OCI-LY1 (cell line): ENCODE measurements at regions not wholly inside any gene's neighbourhood (a gene's known extent, or its start where the extent isn't known, plus 50 kb on each side); places are given as distances from the start of the nearest gene placed in this dataset.

Source experiments
- H2AFZ ChIP-seq: fragments of 200-600 bp; sonication (generic), shearing (Covaris generic); 2 replicates; pipeline ENCODE4 v1.6.0; 2014; ENCODE audit warnings: antibody characterized with exemption, mild to moderate bottlenecking, low read length
- H3F3A ChIP-seq: fragments of 200-600 bp; sonication (generic), shearing (Covaris generic); 2 replicates; pipeline ENCODE4 v1.6.0; 2014; ENCODE audit warnings: mild to moderate bottlenecking, antibody characterized with exemption, low read length, moderate library complexity; ENCODE audit not compliant: insufficient read depth
- H3K27ac ChIP-seq: fragments of 200-600 bp; sonication (generic); 2 replicates; pipeline ENCODE4 v1.5.1; 2014; ENCODE audit warnings: low read length, mixed run types, mild to moderate bottlenecking, low read depth; ENCODE audit not compliant: poor library complexity, severe bottlenecking
- H3K27me3 ChIP-seq: fragments of 200-600 bp; sonication (generic); 2 replicates; pipeline ENCODE4 v1.6.0; 2014; ENCODE audit warnings: antibody characterized with exemption, mild to moderate bottlenecking, low read length, moderate library complexity; ENCODE audit not compliant: insufficient read depth
- H3K36me3 ChIP-seq: fragments of 200-600 bp; sonication (generic); 2 replicates; pipeline ENCODE4 v1.6.1; 2014; ENCODE audit warnings: mild to moderate bottlenecking, antibody characterized with exemption, low read length, moderate library complexity, mixed read lengths; ENCODE audit not compliant: insufficient read depth
- H3K4me1 ChIP-seq: fragments of 200-600 bp; sonication (generic); 2 replicates; pipeline ENCODE4 v1.5.1; 2014; ENCODE audit warnings: mild to moderate bottlenecking, low read length, moderate library complexity; ENCODE audit not compliant: insufficient read depth, severe bottlenecking
- H3K4me2 ChIP-seq: fragments of 200-600 bp; sonication (generic), shearing (Covaris generic); 2 replicates; pipeline ENCODE4 v1.6.1; 2014; ENCODE audit warnings: low read length
- H3K4me3 ChIP-seq: fragments of 200-600 bp; sonication (generic); 2 replicates; pipeline ENCODE4 v1.5.1; 2014; ENCODE audit warnings: low read length, low read depth, mild to moderate bottlenecking, mixed read lengths; ENCODE audit not compliant: poor library complexity, severe bottlenecking
- H3K79me2 ChIP-seq: fragments of 200-600 bp; shearing (Covaris generic); 2 replicates; pipeline ENCODE4 v1.6.1; 2016; ENCODE audit warnings: mixed run types, low read length, mixed read lengths; ENCODE audit not compliant: insufficient read depth
- H3K9ac ChIP-seq: fragments of 200-600 bp; sonication (generic), shearing (Covaris generic); 2 replicates; pipeline ENCODE4 v1.6.1; 2014; ENCODE audit warnings: mild to moderate bottlenecking, low read length, mixed read lengths
- H3K9me2 ChIP-seq: fragments of 200-600 bp; sonication (generic), shearing (Covaris generic); 2 replicates; pipeline ENCODE4 v1.6.1; 2014; ENCODE audit warnings: low read depth, mild to moderate bottlenecking, low read length, mixed read lengths
- H3K9me3 ChIP-seq: fragments of 200-600 bp; shearing (Covaris generic); 2 replicates; pipeline ENCODE4 v1.6.1; 2014; ENCODE audit warnings: low read length, mixed read lengths
- H4K20me1 ChIP-seq: fragments of 200-600 bp; sonication (generic), shearing (Covaris generic); 2 replicates; pipeline ENCODE4 v1.6.0; 2016; ENCODE audit warnings: mild to moderate bottlenecking, low read length; ENCODE audit not compliant: insufficient read depth
- EZH2 ChIP-seq: fragments of 200-600 bp; sonication (generic), shearing (Covaris generic); IDR thresholded peaks from 2 replicates; pipeline ENCODE4 v1.8.0; 2017; ENCODE audit warnings: borderline replicate concordance, mixed run types, mild to moderate bottlenecking, antibody characterized with exemption, low read length, moderate library complexity, mixed read lengths
- TF ChIP-seq, protein P1 (sequence below): fragments of 200-600 bp; sonication (generic), shearing (Covaris generic); IDR thresholded peaks from 2 replicates; pipeline ENCODE4 v1.5.1; 2017; ENCODE audit warnings: mild to moderate bottlenecking, antibody characterized with exemption, low read length, moderate library complexity, mixed read lengths

DNA sequence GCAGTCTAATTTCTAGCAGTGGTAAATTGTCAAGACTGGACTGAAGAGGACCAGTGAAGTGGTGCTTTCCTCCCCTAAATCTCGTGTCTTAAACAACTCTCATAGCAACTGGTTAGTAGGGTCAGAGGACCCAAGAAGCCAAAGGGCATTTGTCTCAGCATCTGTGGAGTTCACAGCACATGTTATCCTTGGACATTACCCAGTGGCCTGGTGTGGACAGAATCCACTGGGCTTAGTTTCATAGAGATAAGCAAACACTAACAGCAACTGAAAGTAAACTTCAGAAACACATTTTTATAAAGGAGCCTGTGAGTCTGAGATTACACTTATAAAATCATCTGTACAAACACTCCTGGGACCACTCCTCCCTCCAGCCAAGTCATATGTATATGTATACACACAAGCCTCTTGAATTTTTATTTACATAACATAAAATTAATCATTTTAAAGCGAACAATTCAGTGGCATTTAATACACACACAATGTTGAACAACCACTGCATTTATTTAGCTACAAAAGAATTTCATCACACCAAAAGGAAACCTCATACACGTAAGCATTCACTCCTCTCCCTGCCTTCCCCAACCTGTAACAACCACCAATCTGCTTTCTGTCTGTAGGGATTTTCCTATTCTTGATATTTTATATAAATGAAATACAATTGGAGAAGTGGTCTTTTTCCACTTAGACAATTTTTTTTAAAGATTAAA, 457.8 kb downstream of the RASEF start:
- no peaks in the 10 kb centered on the region for H3K27me3 ChIP-seq
- H4K20me1 ChIP-seq, result no peaks in the 10 kb centered on the region
- no peaks in the 10 kb centered on the region for H3K36me3 ChIP-seq
- TF ChIP-seq, protein P1, sequence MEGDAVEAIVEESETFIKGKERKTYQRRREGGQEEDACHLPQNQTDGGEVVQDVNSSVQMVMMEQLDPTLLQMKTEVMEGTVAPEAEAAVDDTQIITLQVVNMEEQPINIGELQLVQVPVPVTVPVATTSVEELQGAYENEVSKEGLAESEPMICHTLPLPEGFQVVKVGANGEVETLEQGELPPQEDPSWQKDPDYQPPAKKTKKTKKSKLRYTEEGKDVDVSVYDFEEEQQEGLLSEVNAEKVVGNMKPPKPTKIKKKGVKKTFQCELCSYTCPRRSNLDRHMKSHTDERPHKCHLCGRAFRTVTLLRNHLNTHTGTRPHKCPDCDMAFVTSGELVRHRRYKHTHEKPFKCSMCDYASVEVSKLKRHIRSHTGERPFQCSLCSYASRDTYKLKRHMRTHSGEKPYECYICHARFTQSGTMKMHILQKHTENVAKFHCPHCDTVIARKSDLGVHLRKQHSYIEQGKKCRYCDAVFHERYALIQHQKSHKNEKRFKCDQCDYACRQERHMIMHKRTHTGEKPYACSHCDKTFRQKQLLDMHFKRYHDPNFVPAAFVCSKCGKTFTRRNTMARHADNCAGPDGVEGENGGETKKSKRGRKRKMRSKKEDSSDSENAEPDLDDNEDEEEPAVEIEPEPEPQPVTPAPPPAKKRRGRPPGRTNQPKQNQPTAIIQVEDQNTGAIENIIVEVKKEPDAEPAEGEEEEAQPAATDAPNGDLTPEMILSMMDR, result no peak
- TF ChIP-seq EZH2, result no peak
- no peaks in the 10 kb centered on the region for H3F3A ChIP-seq
- H3K79me2 ChIP-seq, result no peaks in the 10 kb centered on the region
- H3K9me2 ChIP-seq, result no peaks in the 10 kb centered on the region
- no peaks in the 10 kb centered on the region for H3K9me3 ChIP-seq
- H2AFZ ChIP-seq, result no peak overlapping the region
- H3K4me3 ChIP-seq, result no peak overlapping the region
- H3K4me1 ChIP-seq, result peaks cover 8% of the 10 kb centered on the region
- no peak overlapping the region for H3K27ac ChIP-seq
- H3K9ac ChIP-seq, result no peak overlapping the region
- H3K4me2 ChIP-seq, result no peak overlapping the region

DNA sequence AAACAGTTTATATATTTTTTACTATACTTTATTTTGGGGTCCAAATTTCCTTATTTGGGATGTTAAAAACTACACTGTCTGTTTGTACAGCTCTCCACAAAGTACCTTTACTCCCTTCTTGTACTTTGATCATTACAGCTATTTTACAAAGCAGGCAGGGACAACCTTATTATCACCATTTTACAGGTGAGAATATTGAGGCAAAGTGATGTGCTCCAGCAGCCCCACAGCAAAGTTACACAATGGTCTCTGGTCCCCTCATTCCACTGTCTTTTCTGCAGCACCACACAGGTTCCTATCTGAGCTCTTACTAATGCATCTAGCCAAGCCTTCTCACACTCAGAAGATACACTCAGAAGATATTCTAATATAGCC, 457.3 kb downstream of the RASEF start:
- peaks cover 7% of the 10 kb centered on the region for H3K4me1 ChIP-seq
- H3K27ac ChIP-seq, result no peak overlapping the region
- H3K79me2 ChIP-seq, result no peaks in the 10 kb centered on the region
- no peaks in the 10 kb centered on the region for H4K20me1 ChIP-seq
- no peaks in the 10 kb centered on the region for H3K9me2 ChIP-seq
- no peak overlapping the region for H3K4me2 ChIP-seq
- no peak overlapping the region for H3K9ac ChIP-seq
- H2AFZ ChIP-seq, result no peak overlapping the region
- no peak for TF ChIP-seq EZH2
- TF ChIP-seq, protein P1, result no peak
- no peaks in the 10 kb centered on the region for H3F3A ChIP-seq
- no peaks in the 10 kb centered on the region for H3K27me3 ChIP-seq
- no peak overlapping the region for H3K4me3 ChIP-seq
- no peaks in the 10 kb centered on the region for H3K36me3 ChIP-seq
- no peaks in the 10 kb centered on the region for H3K9me3 ChIP-seq

DNA sequence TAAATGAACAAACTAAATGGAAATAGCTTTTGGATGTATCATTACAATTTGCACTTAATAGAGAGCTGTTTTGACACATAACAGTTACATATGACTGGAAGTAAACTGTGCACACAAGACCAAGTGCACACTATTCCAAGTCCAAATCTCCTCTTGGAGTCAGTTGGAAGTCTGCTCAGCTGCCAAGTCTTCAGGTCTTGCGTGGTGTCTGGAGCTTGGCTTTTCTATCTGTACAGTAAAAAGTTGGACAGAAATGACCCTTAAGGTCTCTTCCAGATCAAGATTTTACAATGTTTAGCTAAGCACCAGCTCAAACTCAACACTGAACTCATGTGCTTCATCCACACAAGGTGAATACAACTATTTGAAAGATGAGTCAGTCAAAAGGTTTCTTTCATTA, 456.9 kb downstream of the RASEF start:
- peaks cover 2% of the 10 kb centered on the region for H3K4me1 ChIP-seq
- no peak overlapping the region for H3K27ac ChIP-seq
- H3K79me2 ChIP-seq, result no peaks in the 10 kb centered on the region
- H3K9me2 ChIP-seq, result no peaks in the 10 kb centered on the region
- no peak overlapping the region for H3K9ac ChIP-seq
- H3F3A ChIP-seq, result no peaks in the 10 kb centered on the region
- H3K4me2 ChIP-seq, result no peak overlapping the region
- no peaks in the 10 kb centered on the region for H4K20me1 ChIP-seq
- H3K9me3 ChIP-seq, result no peaks in the 10 kb centered on the region
- no peaks in the 10 kb centered on the region for H3K36me3 ChIP-seq
- H3K27me3 ChIP-seq, result no peaks in the 10 kb centered on the region
- H3K4me3 ChIP-seq, result no peak overlapping the region
- H2AFZ ChIP-seq, result no peak overlapping the region
- TF ChIP-seq, protein P1, result no peak
- TF ChIP-seq EZH2, result no peak
